GF-D8 (cell line): ENCODE measurements at regions not wholly inside any gene's neighbourhood (a gene's known extent, or its start where the extent isn't known, plus 50 kb on each side); places are given as distances from the start of the nearest gene placed in this dataset.

Experiments
- DNase-seq: peaks from one replicate; lab custom pipeline; 2025; lab: John Stamatoyannopoulos, UW

DNA sequence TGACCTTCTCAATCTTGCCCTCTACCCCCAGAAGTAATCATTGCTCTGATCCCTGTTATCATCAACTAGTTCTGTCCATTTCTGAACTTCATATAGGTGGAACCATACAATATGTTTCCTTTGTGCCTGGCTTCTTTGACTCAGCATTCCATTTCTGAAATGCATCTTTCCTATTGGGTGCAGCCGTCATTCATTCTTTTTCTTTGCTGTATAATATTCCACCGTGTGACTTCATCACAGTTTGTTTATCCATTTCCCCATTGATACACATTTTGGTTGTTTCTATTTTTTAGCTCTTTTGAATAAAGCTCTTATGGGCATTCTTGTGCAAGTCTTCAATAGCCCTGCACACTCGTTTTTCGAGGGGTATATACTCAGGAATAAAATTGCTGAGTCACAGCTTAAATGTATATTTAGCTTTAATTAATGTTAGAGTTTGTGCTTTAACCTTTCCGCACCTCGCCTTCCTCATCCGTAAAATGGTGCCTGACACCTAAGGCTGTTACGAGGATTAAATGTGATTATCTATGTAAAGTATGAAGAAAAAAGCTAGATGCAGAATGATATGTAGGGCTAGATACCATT, 491.6 kb downstream of the MIAT start:
- no peak for DNase-seq

DNA sequence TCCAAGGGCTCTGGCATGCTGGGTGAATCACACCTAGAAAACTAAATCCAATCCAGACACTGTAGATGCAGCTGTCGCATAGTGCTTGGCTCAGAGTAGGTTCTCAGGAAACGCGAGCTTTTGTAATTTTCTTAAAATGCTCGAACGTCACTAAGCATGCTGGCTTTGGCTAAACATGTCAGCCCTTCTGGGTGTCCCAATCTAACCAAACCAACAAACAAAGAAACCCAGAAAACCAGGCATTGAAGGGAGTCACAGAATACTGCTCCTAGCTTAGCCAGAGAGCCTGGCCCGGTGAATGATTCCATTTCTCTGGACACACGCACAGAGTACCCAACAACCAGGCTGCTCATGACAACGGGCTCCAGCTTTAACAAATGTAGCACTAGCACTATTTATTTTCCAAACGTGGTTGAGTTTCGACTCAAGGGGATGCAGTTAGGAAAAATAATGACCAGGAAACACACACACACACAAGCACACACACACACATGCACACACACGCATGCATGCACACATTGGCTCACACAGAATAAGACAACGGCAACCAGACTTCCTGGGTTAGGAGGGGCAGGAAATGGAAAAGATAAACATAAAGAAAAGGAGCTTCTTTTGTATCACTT, 492.6 kb downstream of the MIAT start:
- DNase-seq: no peak

DNA sequence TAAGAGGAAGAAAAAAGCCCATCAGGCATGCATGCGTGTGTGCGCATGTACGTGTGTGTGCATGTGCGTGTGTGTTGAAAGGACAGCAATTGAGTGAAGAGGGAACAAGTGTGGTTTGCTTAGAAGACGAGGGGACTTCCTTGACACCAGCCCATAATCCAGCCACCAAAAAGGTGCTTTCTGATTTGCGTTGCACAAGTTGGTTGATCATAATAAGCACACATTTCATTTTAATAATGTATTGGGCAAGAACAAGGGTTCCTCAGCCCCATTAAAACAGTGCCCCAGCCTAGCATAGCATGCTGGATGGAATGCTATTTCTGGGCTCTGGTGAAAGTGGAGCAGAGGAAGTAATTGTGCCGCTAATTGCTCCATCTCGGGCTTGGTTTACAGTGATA, 493.2 kb downstream of the MIAT start:
- no peak for DNase-seq

GRCh38 chr22:27151407-27151806, 494.0 kb downstream of the MIAT start:
- no peak for DNase-seq

DNA sequence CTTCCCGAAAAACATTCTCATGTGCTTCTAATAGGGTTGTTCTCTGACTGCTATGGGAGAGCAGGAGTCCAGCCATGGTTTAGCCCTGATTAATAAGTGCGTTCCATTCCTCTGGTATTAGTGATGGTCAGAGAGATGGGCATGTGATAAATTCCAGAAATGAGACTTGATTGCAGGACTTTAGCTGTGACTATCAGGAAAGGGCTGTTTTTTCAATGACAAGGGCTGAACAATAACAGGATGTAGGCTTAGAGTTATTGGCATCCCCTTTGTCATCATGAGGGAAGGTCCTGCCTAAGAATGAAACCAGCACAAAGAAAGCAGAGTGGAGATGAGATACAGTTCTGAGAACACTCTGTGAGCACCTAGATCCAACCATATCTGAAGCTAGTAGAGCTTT, 494.6 kb downstream of the MIAT start:
- no peak for DNase-seq

- DNase-seq: no peak
These were observed 495.5 kb downstream of the MIAT start for GRCh38 chr22:27152883-27153282.

- no peak for DNase-seq
These were observed 496.0 kb downstream of the MIAT start for GRCh38 chr22:27153386-27153785.

DNA sequence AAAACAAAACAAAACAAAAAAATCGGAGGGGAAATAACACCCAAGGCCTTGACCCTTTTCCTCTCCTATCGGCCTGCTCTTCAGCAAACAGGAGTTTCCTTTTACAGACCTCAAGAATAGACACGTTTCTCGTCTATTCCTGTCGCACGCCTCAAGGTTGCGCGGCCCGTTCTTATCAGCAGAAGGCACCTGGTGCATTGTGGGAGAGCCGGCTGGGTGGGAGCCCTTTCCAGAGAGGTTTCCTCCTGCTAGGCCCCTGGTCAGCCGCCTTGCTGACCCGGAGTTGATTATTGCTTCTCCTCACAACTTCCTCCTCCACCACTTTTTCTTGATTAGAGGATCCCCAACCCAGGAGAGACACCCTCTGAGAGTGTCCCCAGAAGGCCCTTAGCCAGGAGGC, 497.3 kb downstream of the MIAT start:
- DNase-seq: no peak

DNA sequence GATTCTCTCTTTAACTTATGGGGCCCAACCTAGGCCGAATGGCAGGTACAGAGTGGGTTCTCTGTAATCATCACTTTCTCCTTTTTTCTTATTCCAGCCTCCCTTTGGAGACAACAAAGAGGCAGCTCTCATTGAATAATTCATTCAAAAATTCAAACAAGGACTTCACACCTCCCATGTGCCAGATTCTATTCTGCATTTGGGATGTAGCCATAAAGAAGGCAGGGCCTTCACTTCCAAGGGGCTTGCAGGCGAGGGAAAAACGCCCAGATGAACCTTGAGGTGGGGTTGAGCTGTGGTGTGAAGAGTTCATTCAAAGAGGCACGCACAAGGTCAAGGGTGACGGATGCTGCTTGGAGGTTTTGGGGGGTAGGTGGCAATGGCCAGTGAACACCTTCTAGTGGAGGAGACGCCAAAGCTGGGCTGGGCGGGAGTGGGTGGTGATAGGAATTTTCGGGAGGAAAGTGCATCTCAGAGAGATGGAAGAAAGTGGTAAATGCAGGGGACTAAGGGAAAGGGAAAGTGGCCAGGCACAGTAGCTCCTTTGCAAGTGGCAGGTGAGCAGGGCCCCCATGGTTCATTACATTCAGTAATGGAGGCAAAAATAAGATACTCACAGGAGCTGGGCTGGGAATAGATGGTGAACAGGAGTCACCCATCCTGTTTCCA, 499.6 kb downstream of the MIAT start:
- no peak for DNase-seq

DNA sequence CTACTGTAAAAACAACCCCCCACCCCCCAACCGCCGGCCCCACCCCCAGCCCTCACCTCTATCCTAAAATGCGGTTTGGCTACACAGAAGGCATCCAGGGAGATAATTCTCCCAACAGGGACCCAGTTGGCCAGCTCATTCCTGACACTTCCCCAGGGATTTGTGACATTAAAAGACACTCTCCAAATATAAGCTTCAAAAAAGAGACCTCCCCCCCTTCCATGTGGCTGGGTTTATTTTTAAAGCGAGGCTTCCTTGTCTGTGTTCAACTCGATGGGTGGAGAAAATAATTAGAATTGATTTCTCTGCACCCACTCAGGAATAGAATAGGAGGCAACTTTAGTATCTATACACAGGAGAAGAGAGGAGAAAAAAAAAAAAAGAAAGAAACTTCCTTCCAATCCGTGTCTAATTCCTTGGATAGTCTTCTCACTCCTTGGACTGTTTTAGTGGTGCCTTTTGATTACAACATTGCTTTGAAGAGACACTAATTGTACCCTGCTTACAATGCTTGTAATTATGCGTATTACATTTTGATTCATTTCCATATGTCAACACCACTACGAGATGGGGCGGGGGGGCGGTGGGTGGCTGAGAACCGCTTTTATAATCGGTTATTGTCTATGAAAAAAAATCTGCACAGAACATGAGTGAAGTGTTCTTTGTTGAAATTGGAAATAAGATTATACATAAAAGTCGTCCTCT, 500.4 kb downstream of the MIAT start:
- no peak for DNase-seq

- no peak for DNase-seq
These were observed 501.6 kb downstream of the MIAT start for GRCh38 chr22:27159016-27159415.

GRCh38 chr22:27159716-27160295, 502.4 kb downstream of the MIAT start:
- no peak for DNase-seq

- DNase-seq: no peak
These were observed 506.1 kb downstream of the MIAT start for GRCh38 chr22:27163162-27164137.

- no peak for DNase-seq
These were observed 507.6 kb downstream of the MIAT start for GRCh38 chr22:27164781-27165503.

GRCh38 chr22:27168681-27169080, 511.3 kb downstream of the MIAT start:
- DNase-seq: no peak

GRCh38 chr22:27170491-27170890, 513.1 kb downstream of the MIAT start:
- no peak for DNase-seq

DNA sequence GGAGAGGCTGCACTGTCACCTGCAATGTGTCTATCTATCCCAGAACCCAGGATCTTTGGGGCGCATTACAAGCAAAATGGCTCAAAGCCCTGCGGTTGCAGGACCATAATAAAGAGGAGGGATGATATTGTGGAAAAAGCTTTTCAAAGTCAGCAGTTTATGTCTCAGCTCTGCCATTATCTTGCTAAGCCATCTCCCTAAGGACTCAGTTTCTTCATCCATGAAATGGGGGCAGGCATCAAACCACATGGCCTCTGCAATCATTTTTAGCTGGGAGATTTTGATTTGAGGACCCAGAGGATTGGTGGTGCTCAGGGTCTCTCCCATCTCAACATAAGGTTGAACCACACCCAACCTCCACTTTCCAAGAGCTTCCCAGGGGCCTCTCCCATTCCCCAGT, 513.8 kb downstream of the MIAT start:
- DNase-seq: no peak

DNA sequence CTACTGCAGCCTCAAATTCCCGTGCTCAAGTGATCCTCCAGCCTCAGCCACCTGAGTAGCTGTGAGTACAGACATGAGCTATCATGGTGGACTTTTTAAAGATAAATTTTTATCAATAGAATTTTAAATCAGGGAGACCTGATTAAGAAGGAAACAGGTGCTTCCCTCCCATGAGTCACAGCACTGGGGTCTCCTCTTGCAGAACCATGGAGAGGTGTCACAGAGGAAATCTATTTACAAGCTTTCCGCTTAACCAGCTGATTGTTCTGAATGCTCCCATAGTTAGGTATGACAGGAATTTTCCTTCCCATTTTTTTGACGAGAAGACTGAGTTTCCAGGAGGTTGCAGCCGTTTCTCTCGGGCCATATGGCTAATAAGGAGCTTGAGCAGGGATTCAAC, 516.1 kb downstream of the MIAT start:
- DNase-seq: no peak

DNA sequence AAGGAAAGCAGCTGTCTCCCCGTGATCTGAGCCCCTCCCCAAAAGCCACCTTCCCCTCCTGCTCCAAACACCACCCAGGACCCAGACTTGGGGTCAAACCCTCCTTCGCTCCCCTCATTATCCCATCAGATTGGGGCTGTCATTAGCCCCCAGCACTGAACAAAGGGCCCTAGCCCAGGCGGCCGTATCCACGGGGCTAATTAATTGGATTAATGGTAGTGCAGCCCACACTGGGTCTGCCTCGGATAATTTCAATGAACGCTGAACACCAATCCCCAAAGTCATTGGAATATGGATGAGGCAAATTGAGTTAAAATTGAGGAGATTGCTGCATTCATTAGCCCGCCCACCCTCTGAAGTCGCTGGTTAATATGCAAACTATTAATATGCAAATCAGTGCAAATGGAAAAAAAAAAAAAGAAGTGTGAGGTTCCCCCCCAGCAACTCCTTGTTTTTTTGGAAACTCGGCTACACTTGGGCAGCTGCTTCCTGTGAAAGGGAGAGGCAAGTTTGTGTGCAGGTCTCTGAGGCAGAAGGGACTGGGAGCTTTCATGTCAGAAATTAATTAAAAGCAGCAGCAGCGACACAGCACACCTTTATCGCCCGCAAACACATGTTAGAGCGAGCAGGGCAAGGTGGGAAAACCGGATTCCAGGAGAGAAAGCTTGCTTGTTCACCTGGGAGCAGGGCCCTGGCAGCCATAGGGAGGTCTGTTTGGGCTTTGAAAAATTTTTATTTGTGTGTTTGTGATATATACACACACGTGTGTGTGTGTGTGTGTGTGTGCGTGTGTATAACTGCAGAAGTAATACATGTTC, 517.8 kb downstream of the MIAT start:
- DNase-seq: no peak

DNA sequence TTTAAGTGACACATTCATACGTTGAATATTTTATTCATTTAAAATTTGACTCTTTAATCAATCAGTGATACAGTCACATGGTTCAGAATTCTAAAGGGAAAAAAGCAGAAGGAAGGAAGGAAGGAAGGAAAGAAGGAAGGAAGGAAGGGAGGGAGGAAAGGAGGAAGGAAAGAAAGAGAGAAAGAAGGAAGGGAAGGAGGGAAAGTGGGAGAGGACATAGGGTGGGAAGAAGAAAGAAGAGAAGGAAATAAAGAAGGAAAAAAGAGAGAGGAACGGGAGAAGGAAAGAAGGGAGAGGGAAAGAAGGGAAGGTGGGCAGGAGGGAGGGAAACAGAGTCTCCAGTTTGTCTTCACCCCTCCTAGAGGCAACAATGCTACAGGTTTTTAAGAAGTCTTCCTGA, 518.6 kb downstream of the MIAT start:
- DNase-seq: no peak
